Keratinocyte (primary cell): ENCODE measurements at regions not wholly inside any gene's neighbourhood (a gene's known extent, or its start where the extent isn't known, plus 50 kb on each side); places are given as distances from the start of the nearest gene placed in this dataset.
A peak's percentile ranks its signal among the peaks of the same experiment; 100 is the strongest.

ENCODE experiments used
- EZH2 ChIP-seq: IDR thresholded peaks from one replicate; pipeline ENCODE4 v1.6.1; 2012; ENCODE audit warnings: inconsistent platforms, mild to moderate bottlenecking, low read length, moderate library complexity
- TF ChIP-seq, protein P1 (sequence below), 3 experiments: IDR thresholded peaks in 1 of 3; conservative IDR thresholded peaks in 1 of 3; optimal IDR thresholded peaks in 1 of 3; 2 replicates in 2 of 3; 3 replicates in 1 of 3; pipeline versions ENCODE3 to v1.5.1; 2011; ENCODE audit warnings: low read length in 3 of 3, mild to moderate bottlenecking in 3 of 3, moderate library complexity in 2 of 3, control low read depth in 1 of 3, inconsistent platforms in 1 of 3; ENCODE audit not compliant: insufficient read depth in 2 of 3; ENCODE audit errors: extremely low read depth in 1 of 3

DNA sequence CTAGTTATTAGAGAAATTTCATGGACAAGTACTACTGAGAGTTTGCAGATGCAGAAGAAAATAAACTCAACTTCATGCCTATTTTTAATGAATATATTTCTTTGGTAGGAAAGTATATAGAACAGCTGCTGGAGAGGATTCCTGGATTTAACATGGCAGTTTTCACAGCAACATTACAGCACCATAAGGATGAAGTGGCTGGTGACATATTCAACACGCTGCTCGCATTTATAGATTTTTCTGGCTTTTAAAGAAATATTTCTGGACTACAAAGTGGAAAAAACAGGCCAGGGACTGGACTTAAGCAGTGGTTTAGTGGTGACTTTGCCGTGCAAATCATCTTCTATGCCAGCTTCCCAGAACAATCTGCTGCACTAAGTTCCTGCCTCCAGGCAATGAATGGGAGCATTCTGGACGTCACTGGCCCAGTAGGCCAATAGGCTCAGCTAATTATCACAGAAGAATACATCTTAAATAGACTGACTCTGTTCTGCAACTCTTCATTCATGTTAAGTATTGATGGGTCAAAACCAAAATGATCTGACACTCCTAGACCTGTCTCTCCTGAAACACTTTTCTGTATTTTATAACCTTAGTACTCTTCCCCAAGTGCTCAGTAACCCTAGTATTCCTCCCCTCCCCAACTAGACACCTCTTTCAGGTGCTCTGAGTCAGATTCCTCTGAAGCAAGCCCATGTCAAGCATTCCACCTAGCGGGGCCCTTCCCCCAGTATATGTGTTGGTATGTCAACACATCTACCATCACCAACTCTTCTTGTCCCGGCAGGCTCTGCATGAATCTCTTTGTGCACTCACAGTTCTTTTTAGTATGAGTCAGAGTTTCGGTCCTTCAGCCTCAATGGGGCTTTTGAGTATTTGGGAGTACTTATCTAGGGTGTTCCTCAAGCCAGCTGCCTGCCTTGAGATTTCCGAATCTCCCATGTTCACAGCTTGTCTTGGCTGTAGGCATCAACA is 625.5 kb downstream of the CHSY3 start:
- TF ChIP-seq, protein P1, sequence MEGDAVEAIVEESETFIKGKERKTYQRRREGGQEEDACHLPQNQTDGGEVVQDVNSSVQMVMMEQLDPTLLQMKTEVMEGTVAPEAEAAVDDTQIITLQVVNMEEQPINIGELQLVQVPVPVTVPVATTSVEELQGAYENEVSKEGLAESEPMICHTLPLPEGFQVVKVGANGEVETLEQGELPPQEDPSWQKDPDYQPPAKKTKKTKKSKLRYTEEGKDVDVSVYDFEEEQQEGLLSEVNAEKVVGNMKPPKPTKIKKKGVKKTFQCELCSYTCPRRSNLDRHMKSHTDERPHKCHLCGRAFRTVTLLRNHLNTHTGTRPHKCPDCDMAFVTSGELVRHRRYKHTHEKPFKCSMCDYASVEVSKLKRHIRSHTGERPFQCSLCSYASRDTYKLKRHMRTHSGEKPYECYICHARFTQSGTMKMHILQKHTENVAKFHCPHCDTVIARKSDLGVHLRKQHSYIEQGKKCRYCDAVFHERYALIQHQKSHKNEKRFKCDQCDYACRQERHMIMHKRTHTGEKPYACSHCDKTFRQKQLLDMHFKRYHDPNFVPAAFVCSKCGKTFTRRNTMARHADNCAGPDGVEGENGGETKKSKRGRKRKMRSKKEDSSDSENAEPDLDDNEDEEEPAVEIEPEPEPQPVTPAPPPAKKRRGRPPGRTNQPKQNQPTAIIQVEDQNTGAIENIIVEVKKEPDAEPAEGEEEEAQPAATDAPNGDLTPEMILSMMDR (optimal IDR thresholded peaks at IDR 0.05 in 1 of 3, IDR thresholded peaks at IDR 0.05 in 1 of 3, conservative IDR thresholded peaks at IDR 0.05 in 1 of 3; ENCODE audit: extremely low read depth in 1 of 3, insufficient read depth in 2 of 3, low read length in 3 of 3), result peak in 1 of 3 experiments; percentile 16
- no peak for TF ChIP-seq EZH2
